OCI-LY3 (cell line): ENCODE measurements at regions not wholly inside any gene's neighbourhood (a gene's known extent, or its start where the extent isn't known, plus 50 kb on each side); places are given as distances from the start of the nearest gene placed in this dataset.

ENCODE experiments used
- H2AFZ ChIP-seq: fragments of 200-600, 300-600 bp; shearing (Covaris generic); 2 replicates; pipeline ENCODE4 v1.6.0; 2014; ENCODE audit warnings: antibody characterized with exemption, low read depth, low read length
- H3K27ac ChIP-seq: fragments of 200-600, 300-600 bp; sonication (generic); 2 replicates; pipeline ENCODE4 v1.5.1; 2014; ENCODE audit warnings: mild to moderate bottlenecking, low read length, moderate library complexity, mixed read lengths
- H3K27me3 ChIP-seq: fragments of 200-600, 300-600 bp; sonication (generic); 2 replicates; pipeline ENCODE4 v1.6.1; 2014; ENCODE audit warnings: low read depth, low read length, mixed read lengths
- H3K36me3 ChIP-seq: fragments of 200-600, 300-600 bp; sonication (generic); replicated peaks from 2 replicates; pipeline ENCODE3; 2014; ENCODE audit warnings: low read depth, low read length, mixed read lengths
- H3K4me1 ChIP-seq: fragments of 300-600, 200-600 bp; sonication (generic); 2 replicates; pipeline ENCODE4 v1.6.1; 2014; ENCODE audit warnings: low read length, mixed read lengths
- H3K4me2 ChIP-seq: fragments of 200-600, 300-600 bp; sonication (generic); 2 replicates; pipeline ENCODE4 v1.6.1; 2014; ENCODE audit warnings: low read length, mixed read lengths
- H3K4me3 ChIP-seq: fragments of 300-600, 200-600 bp; sonication (generic); 2 replicates; pipeline ENCODE4 v1.5.1; 2014; ENCODE audit warnings: antibody characterized with exemption, mild to moderate bottlenecking, low read length, moderate library complexity
- H3K79me2 ChIP-seq: fragments of 300-600, 200-600 bp; shearing (Covaris generic); 2 replicates; pipeline ENCODE4 v1.6.1; 2014; ENCODE audit warnings: mild to moderate bottlenecking, low read length, mixed read lengths
- H3K9ac ChIP-seq: fragments of 300-600, 200-600 bp; shearing (Covaris generic); 2 replicates; pipeline ENCODE4 v1.6.0; 2014; ENCODE audit warnings: mild to moderate bottlenecking, low read length, moderate library complexity
- H3K9me3 ChIP-seq: fragments of 200-600, 300-600 bp; shearing (Covaris generic); 2 replicates; pipeline ENCODE4 v1.6.1; 2014; ENCODE audit warnings: low read length, mixed read lengths; ENCODE audit not compliant: insufficient read depth
- H4K20me1 ChIP-seq: fragments of 200-600, 300-600 bp; sonication (generic); 2 replicates; pipeline ENCODE4 v1.6.1; 2016; ENCODE audit warnings: low read length, mixed read lengths; ENCODE audit not compliant: insufficient read depth
- CTCF ChIP-seq: fragments of 200-600, 300-600 bp; sonication (generic); IDR thresholded peaks from 2 replicates; pipeline ENCODE4 v1.5.1; 2014; ENCODE audit warnings: antibody characterized with exemption, low read length, low read depth
- EZH2phosphoT487 ChIP-seq: fragments of 200-600 bp; shearing (Covaris generic); IDR thresholded peaks from 2 replicates; pipeline ENCODE4 v1.6.1; 2018; ENCODE audit warnings: antibody characterized with exemption, mixed run types, low read depth

- Histone ChIP-seq H4K20me1 (no peaks in the 10 kb centered on the region), H3K4me3 (no peak overlapping the region), H3K27me3 (no peaks in the 10 kb centered on the region), H3K79me2 (no peaks in the 10 kb centered on the region), H3K4me1 (peaks cover 22% of the 10 kb centered on the region), H3K27ac (no peak overlapping the region), H3K9me3 (peaks cover 18% of the 10 kb centered on the region; the same call in 1 of the 2 replicates), H3K9ac (no peak overlapping the region), H3K36me3 (peaks cover 14% of the 10 kb centered on the region), H3K4me2 (no peak overlapping the region), H2AFZ (no peak overlapping the region)
- TF ChIP-seq EZH2phosphoT487 = no peak
- TF ChIP-seq CTCF = no peak
Measured at GRCh38 chr4:3382251-3382650, 59.5 kb upstream of the HGFAC start.

- Histone ChIP-seq H4K20me1 (no peaks in the 10 kb centered on the region), H3K27ac (no peak overlapping the region), H3K4me3 (no peak overlapping the region), H3K27me3 (no peaks in the 10 kb centered on the region), H3K9me3 (peaks cover 17% of the 10 kb centered on the region; the same call in 1 of the 2 replicates), H3K4me2 (no peak overlapping the region), H3K4me1 (peaks cover 39% of the 10 kb centered on the region), H3K36me3 (peaks cover 5% of the 10 kb centered on the region), H2AFZ (no peak overlapping the region), H3K79me2 (no peaks in the 10 kb centered on the region; the same call in 1 of the 2 replicates), H3K9ac (no peak overlapping the region)
- no peak for TF ChIP-seq EZH2phosphoT487
- TF ChIP-seq CTCF = no peak
Measured at GRCh38 chr4:3384391-3384770, 57.4 kb upstream of the HGFAC start.

- Histone ChIP-seq H2AFZ (no peak overlapping the region), H3K4me1 (peaks cover 45% of the 10 kb centered on the region), H3K27me3 (no peaks in the 10 kb centered on the region), H3K27ac (no peak overlapping the region), H3K9me3 (peaks cover 14% of the 10 kb centered on the region; the same call in 1 of the 2 replicates), H3K36me3 (peaks cover 5% of the 10 kb centered on the region), H3K4me2 (no peak overlapping the region), H3K4me3 (no peak overlapping the region), H4K20me1 (no peaks in the 10 kb centered on the region), H3K9ac (no peak overlapping the region), H3K79me2 (peaks cover 3% of the 10 kb centered on the region; the same call in 1 of the 2 replicates)
- no peak for TF ChIP-seq EZH2phosphoT487
- TF ChIP-seq CTCF = no peak
Measured at GRCh38 chr4:3384771-3385710, 56.7 kb upstream of the HGFAC start.

- Histone ChIP-seq H3K9ac (peak overlapping the region; percentile 91; the same call in 1 of the 2 replicates), H3K4me1 (peaks cover 47% of the 10 kb centered on the region), H2AFZ (no peak overlapping the region), H3K27me3 (no peaks in the 10 kb centered on the region), H3K79me2 (peaks cover 9% of the 10 kb centered on the region), H3K4me2 (peak overlapping the region; percentile 97), H3K4me3 (no peak overlapping the region), H3K27ac (peak overlapping the region; percentile 97), H3K36me3 (peaks cover 5% of the 10 kb centered on the region), H4K20me1 (no peaks in the 10 kb centered on the region), H3K9me3 (peaks cover 10% of the 10 kb centered on the region; the same call in 1 of the 2 replicates)
- TF ChIP-seq EZH2phosphoT487 (no peak), CTCF (no peak)
Measured at GRCh38 chr4:3385711-3386420, 55.9 kb upstream of the HGFAC start.
